Ovary (tissue), 7 donors: ENCODE measurements at regions not wholly inside any gene's neighbourhood (a gene's known extent, or its start where the extent isn't known, plus 50 kb on each side); places are given as distances from the start of the nearest gene placed in this dataset.

Experiments used
- DNase-seq, 5 donors: peaks; one replicate each; pipeline ENCODE4 v3.0.0-alpha.2; 2019 to 2020
- H3K27ac ChIP-seq, 2 donors: fragments of 200-600 bp; one replicate each; pipeline versions ENCODE4 v1.5.1 to v1.8.0; 2019 to 2022
- H3K27me3 ChIP-seq: fragments of 200-600 bp; one replicate; pipeline ENCODE4 v1.8.0; 2022
- H3K36me3 ChIP-seq: fragments of 200-600 bp; sonication (generic); one replicate; pipeline ENCODE4 v1.5.1; 2019
- H3K4me1 ChIP-seq: one replicate; pipeline ENCODE4 v1.8.1; 2013; ENCODE audit warnings: mild to moderate bottlenecking, moderate library complexity; ENCODE audit not compliant: insufficient read depth
- H3K4me3 ChIP-seq: fragments of 200-600 bp; sonication (generic); one replicate; pipeline ENCODE4 v1.5.1; 2017
- H3K9me3 ChIP-seq, 2 donors: fragments of 200-600 bp in 1 of 2; sonication (generic) in 1 of 2; one replicate each; pipeline versions ENCODE4 v1.5.1 to v1.8.1; 2013 to 2019; ENCODE audit warnings: mild to moderate bottlenecking in 1 of 2, moderate library complexity in 1 of 2
- EP300 ChIP-seq: sonication (generic); formaldehyde crosslinking; IDR thresholded peaks from one replicate; pipeline ENCODE4 v1.6.1; 2017; ENCODE audit warnings: antibody characterized with exemption
- POLR2A ChIP-seq: fragments of 450-650 bp; IDR thresholded peaks from one replicate; pipeline ENCODE4 v1.6.1; 2017; ENCODE audit warnings: antibody characterized with exemption, mild to moderate bottlenecking, moderate library complexity
- WGBS, 3 donors: extraction: QIAGEN DNeasy Blood & Tissue Kit in 1 of 3; methylation state at CpG; one replicate each; pipeline versions ENCODE4 v1.1.5 to v1.1.7; 2013 to 2017; 5-methylcytosine and 5-hydroxymethylcytosine counted together
- intact Hi-C, 4 donors: fragments of 100-400 bp; cut with DNase I; formaldehyde crosslinking; loops; one replicate each; pipeline versions ENCODE4 v1.11.0 to v1.15.1; 2022 to 2023
- TF ChIP-seq, protein P1 (sequence below), 3 donors: fragments of 450-650 bp in 2 of 3; fragments of 200-600 bp in 1 of 3; IDR thresholded peaks; one replicate each; pipeline versions ENCODE4 v1.5.1 to v1.8.0; 2016 to 2022; ENCODE audit warnings: antibody characterized with exemption in 3 of 3, mild to moderate bottlenecking in 1 of 3
- donor health status: DM: no; HTN: no; CAD: no; lungs with moderate emphysema.
- donor health status: DM: no; HTN: no; CAD: no.
- donor health status: Bipolar disorder and iron deficiency.
- donor health status: DM: no; HTN: no; CAD: no.
- donor health status: DM: yes; HTN: yes; CAD: no.

DNA sequence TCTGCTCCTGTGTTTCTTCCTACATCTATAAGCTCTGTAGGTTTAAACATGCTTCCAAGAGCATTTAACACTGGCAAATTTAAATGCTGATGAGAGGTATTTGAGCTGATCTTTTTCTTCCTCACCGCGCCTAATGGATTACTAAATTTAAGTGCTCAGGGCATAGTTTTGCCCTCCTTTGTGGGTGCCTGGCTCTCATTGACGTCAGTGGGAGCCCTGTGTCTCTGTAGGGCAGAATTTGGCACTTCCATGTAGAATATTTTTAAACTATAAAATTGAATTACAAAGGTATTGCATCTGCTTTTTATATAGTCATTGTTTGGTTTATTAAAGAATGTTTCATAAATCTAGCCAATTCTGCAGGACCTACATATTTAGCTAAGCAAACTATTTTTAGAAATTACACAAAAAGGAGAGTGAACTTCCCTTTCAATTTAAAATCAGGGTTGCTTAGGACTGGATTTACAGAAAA is 444.8 kb downstream of the AEBP2 start:
- H3K4me3 ChIP-seq, result no peak overlapping the region
- intact Hi-C loops, result no loop called here
- H3K36me3 ChIP-seq, result no peaks in the 10 kb centered on the region
- no peaks in the 10 kb centered on the region for H3K9me3 ChIP-seq
- H3K4me1 ChIP-seq, result peaks cover 6% of the 10 kb centered on the region
- no peak for DNase-seq
- no peak overlapping the region for H3K27ac ChIP-seq
- no peaks in the 10 kb centered on the region for H3K27me3 ChIP-seq
- no peak for TF ChIP-seq POLR2A
- TF ChIP-seq, protein P1, sequence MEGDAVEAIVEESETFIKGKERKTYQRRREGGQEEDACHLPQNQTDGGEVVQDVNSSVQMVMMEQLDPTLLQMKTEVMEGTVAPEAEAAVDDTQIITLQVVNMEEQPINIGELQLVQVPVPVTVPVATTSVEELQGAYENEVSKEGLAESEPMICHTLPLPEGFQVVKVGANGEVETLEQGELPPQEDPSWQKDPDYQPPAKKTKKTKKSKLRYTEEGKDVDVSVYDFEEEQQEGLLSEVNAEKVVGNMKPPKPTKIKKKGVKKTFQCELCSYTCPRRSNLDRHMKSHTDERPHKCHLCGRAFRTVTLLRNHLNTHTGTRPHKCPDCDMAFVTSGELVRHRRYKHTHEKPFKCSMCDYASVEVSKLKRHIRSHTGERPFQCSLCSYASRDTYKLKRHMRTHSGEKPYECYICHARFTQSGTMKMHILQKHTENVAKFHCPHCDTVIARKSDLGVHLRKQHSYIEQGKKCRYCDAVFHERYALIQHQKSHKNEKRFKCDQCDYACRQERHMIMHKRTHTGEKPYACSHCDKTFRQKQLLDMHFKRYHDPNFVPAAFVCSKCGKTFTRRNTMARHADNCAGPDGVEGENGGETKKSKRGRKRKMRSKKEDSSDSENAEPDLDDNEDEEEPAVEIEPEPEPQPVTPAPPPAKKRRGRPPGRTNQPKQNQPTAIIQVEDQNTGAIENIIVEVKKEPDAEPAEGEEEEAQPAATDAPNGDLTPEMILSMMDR (IDR thresholded peaks at IDR 0.05), result no peak
- TF ChIP-seq EP300, result no peak
- WGBS, 3 donors, result 60 to 62% (median 62%) methylated on average over 3 of the region's 3 CpGs

DNA sequence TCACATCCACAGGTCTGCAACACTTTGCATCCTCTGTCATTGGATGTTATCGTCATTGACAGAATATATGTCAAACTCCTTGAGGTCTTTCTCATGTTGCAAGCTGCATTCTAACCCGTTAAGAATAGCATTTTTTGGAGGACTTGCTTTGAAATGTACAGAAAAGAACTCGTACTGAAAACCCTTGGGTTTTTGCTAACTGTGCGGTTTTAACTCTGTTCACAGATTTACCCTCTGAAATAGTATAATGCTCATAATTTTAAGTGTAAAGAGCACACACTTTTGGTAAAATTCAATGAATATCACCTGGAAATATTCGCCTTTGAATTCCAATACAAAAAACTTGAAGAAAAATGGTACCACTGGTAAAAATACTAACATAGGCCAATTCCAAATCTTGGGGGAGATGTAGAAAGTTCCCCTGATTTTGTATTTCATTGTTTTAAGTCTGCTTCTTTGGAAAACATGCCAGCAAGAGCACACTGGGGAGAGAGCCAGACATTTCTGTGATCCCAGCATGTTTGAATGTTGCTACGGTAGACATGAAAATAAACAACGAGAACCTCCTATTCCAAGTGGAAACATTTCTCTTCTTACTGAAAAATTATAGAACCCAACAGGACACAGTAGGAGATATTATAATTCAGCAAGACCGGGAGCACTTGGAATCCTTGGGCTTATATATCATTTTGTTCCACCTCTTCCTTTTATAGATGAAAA is 446.0 kb downstream of the AEBP2 start:
- 49 to 55% (median 50%) methylated on average over 8 of the region's 8 CpGs for WGBS, 3 donors
- H3K4me1 ChIP-seq, result peaks cover 6% of the 10 kb centered on the region

DNA sequence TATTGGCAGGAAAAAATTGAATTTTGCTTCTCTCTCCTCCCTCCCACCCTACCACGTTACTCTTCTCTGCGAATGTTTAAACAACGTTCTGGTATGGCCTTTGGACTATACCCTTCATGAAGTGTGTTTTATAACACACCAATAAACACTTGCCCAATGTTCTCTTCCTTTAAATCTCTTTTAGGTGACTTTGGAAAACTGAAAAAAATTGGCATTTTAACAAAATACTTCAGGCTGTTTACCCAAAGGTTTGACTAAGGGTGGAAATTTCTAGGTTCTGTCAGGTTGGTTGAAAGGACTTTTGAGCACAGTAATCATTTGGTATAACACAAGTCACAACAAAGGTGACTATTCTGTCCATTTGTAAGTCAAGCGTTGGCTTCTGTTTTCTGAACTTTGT is 446.8 kb downstream of the AEBP2 start:
- DNase-seq, result no peak
- intact Hi-C loops, result no loop called here
- no peak overlapping the region for H3K27ac ChIP-seq
- 85 to 95% (median 92%) methylated on average over 4 of the region's 4 CpGs for WGBS, 3 donors
- H3K36me3 ChIP-seq, result no peaks in the 10 kb centered on the region
- H3K4me1 ChIP-seq, result peaks cover 6% of the 10 kb centered on the region
- TF ChIP-seq, protein P1 (IDR thresholded peaks at IDR 0.05), result no peak
- TF ChIP-seq EP300 (no peak), POLR2A (no peak)
- no peaks in the 10 kb centered on the region for H3K9me3 ChIP-seq
- no peak overlapping the region for H3K4me3 ChIP-seq
- H3K27me3 ChIP-seq, result no peaks in the 10 kb centered on the region

More for the DNA sequence above, 446.0 kb downstream of the AEBP2 start:
- H3K4me3 ChIP-seq, result no peak overlapping the region
- H3K27me3 ChIP-seq, result no peaks in the 10 kb centered on the region
- intact Hi-C loops, result no loop called here
- no peak overlapping the region for H3K27ac ChIP-seq
- H3K36me3 ChIP-seq, result no peaks in the 10 kb centered on the region
- H3K9me3 ChIP-seq, result no peaks in the 10 kb centered on the region
- TF ChIP-seq, protein P1 (IDR thresholded peaks at IDR 0.05), result no peak
- TF ChIP-seq EP300 (no peak), POLR2A (no peak)
- peak in 4 of 5 donors; percentile 20 to 49 (median 42) for DNase-seq

DNA sequence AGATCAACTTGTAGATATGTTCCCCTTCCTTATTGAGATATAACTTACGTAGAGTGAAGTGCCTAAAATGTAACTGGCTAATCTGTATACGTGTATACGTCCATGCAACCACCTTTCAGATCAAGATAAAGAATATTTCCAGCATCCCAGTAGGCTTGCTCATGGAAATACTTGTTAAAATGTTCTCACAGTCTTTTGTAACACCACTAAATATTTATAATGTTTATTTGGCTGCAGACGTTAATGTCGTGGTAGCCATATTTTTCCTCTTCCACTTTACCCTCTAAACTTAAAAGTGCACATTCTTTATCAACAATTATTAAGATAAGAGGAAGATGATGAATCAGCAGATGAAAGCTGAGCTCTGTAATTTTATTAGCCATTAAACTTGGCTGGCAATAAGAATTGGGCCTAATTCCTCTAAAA is 447.4 kb downstream of the AEBP2 start:
- intact Hi-C loops, result no loop called here
- DNase-seq, result no peak
- TF ChIP-seq POLR2A (no peak), EP300 (no peak)
- TF ChIP-seq, protein P1 (IDR thresholded peaks at IDR 0.05), result no peak
- Histone ChIP-seq H3K36me3 (no peaks in the 10 kb centered on the region), H3K9me3 (no peaks in the 10 kb centered on the region), H3K4me1 (peaks cover 7% of the 10 kb centered on the region), H3K4me3 (no peak overlapping the region), H3K27ac (no peak overlapping the region), H3K27me3 (no peaks in the 10 kb centered on the region)
- 55 to 62% (median 56%) methylated on average over 5 of the region's 5 CpGs for WGBS, 3 donors
